IMR-90 (cell line): ENCODE measurements at regions not wholly inside any gene's neighbourhood (a gene's known extent, or its start where the extent isn't known, plus 50 kb on each side); places are given as distances from the start of the nearest gene placed in this dataset.

ENCODE experiments used
- ATAC-seq: fragments of 200-7000 bp; cut with Tn5 transposase; 2 replicates; pipeline ENCODE4 v1.9.1; 2020; ENCODE audit warnings: low read depth, mild to moderate bottlenecking, moderate library complexity
- BruUV-seq: library from RNA; stranded (reverse); fragments of 400-500 nt; replicated peaks from 2 replicates; lab custom pipeline; 2021; lab: Mats Ljungman, UMichigan
- CTCF ChIA-PET: fragments of 300-600 bp; formaldehyde crosslinking; extraction: SDS; loops from one replicate; lab custom pipeline; 2021; ENCODE audit warnings: antibody characterized with exemption; lab: Yijun Ruan, JAX
- POLR2A ChIA-PET: fragments of 300-600 bp; sonication (Branson Sonifier 250); formaldehyde crosslinking; loops from one replicate; lab custom pipeline; 2022; ENCODE audit warnings: antibody characterized with exemption; ENCODE audit not compliant: unreplicated experiment; lab: Charles Lee
- DNase-seq: peaks from one replicate; pipeline ENCODE4 v3.0.0; 2013
- H2AFZ ChIP-seq: replicated peaks from 2 replicates; pipeline ENCODE3; 2013; ENCODE audit warnings: low read length, mild to moderate bottlenecking; ENCODE audit not compliant: poor library complexity
- H2AK5ac ChIP-seq: 2 replicates; pipeline ENCODE4 v1.6.1; 2013; ENCODE audit warnings: low read depth, low read length, inconsistent platforms
- H2AK9ac ChIP-seq: replicated peaks from 2 replicates; pipeline ENCODE3; 2013; ENCODE audit warnings: mild to moderate bottlenecking, low read depth, low read length, moderate library complexity; ENCODE audit not compliant: poor library complexity
- H2BK120ac ChIP-seq: 2 replicates; pipeline ENCODE4 v1.6.1; 2013; ENCODE audit warnings: low read depth, low read length, inconsistent platforms
- H2BK15ac ChIP-seq: 3 replicates; pipeline ENCODE4 v1.6.1; 2013; ENCODE audit warnings: low read depth, low read length, inconsistent platforms
- H2BK20ac ChIP-seq: 2 replicates; pipeline ENCODE4 v1.6.1; 2013; ENCODE audit warnings: low read depth, mild to moderate bottlenecking, inconsistent platforms, low read length, moderate library complexity
- H2BK5ac ChIP-seq: 2 replicates; pipeline ENCODE4 v1.6.1; 2013; ENCODE audit warnings: mild to moderate bottlenecking, low read depth, low read length, inconsistent platforms; ENCODE audit not compliant: poor library complexity, severe bottlenecking
- H3K14ac ChIP-seq: replicated peaks from 2 replicates; pipeline ENCODE4 v1.6.1; 2013; ENCODE audit warnings: low read depth, low read length, inconsistent platforms
- H3K18ac ChIP-seq: 2 replicates; pipeline ENCODE4 v1.6.1; 2013; ENCODE audit warnings: low read depth, low read length, control low read depth
- H3K23ac ChIP-seq: 2 replicates; pipeline ENCODE4 v1.6.1; 2013; ENCODE audit warnings: low read depth, low read length, inconsistent platforms
- H3K27ac ChIP-seq: 2 replicates; pipeline ENCODE4 v1.5.1; 2013; ENCODE audit warnings: mild to moderate bottlenecking, control low read depth, low read length; ENCODE audit not compliant: insufficient read depth
- H3K27me3 ChIP-seq: 2 replicates; pipeline ENCODE4 v1.6.1; 2013; ENCODE audit warnings: low read length; ENCODE audit not compliant: control insufficient read depth, insufficient read depth
- H3K36me3 ChIP-seq: 2 replicates; pipeline ENCODE4 v1.6.1; 2013; ENCODE audit warnings: low read length, mixed read lengths; ENCODE audit not compliant: control insufficient read depth, insufficient read depth
- H3K4ac ChIP-seq: 2 replicates; pipeline ENCODE4 v1.6.1; 2013; ENCODE audit warnings: low read depth, low read length, inconsistent platforms
- H3K4me1 ChIP-seq: 2 replicates; pipeline ENCODE4 v1.6.1; 2013; ENCODE audit warnings: low read length, mixed read lengths; ENCODE audit not compliant: control insufficient read depth, insufficient read depth
- H3K4me2 ChIP-seq: 2 replicates; pipeline ENCODE4 v1.6.1; 2013; ENCODE audit warnings: low read depth, mild to moderate bottlenecking, control low read depth, low read length, moderate library complexity
- H3K4me3 ChIP-seq: 2 replicates; pipeline ENCODE4 v1.5.1; 2013; ENCODE audit warnings: low read depth, mild to moderate bottlenecking, control low read depth, low read length, moderate library complexity; ENCODE audit not compliant: insufficient read depth
- H3K56ac ChIP-seq: 2 replicates; pipeline ENCODE4 v1.6.1; 2013; ENCODE audit warnings: low read length, inconsistent platforms; ENCODE audit not compliant: insufficient read depth; ENCODE audit errors: extremely low read depth
- H3K79me1 ChIP-seq, 2 experiments: 2 replicates each; pipeline ENCODE4 v1.6.1; 2013; ENCODE audit warnings: low read length in 2 of 2, inconsistent platforms in 1 of 2, low read depth in 1 of 2
- H3K9ac ChIP-seq: 2 replicates; pipeline ENCODE4 v1.6.1; 2013; ENCODE audit warnings: low read depth, low read length, control low read depth
- H3K9me1 ChIP-seq: 2 replicates; pipeline ENCODE4 v1.6.1; 2013; ENCODE audit warnings: low read length, inconsistent platforms; ENCODE audit not compliant: insufficient read depth
- H3K9me3 ChIP-seq: 2 replicates; pipeline ENCODE4 v1.6.1; 2013; ENCODE audit warnings: low read length; ENCODE audit not compliant: control insufficient read depth, insufficient read depth
- H4K20me1 ChIP-seq: 2 replicates; pipeline ENCODE4 v1.6.1; 2013; ENCODE audit warnings: low read length, inconsistent platforms; ENCODE audit not compliant: insufficient read depth
- H4K5ac ChIP-seq: 2 replicates; pipeline ENCODE4 v1.6.1; 2013; ENCODE audit warnings: mild to moderate bottlenecking, low read depth, low read length, control low read depth
- H4K8ac ChIP-seq, 2 experiments: 2 replicates each; pipeline ENCODE4 v1.6.1; 2013; ENCODE audit warnings: low read depth in 2 of 2, low read length in 2 of 2, control low read depth in 1 of 2, inconsistent platforms in 1 of 2
- H4K91ac ChIP-seq: 2 replicates; pipeline ENCODE4 v1.6.1; 2013; ENCODE audit warnings: low read depth, low read length, inconsistent platforms; ENCODE audit not compliant: insufficient read depth
- CEBPB ChIP-seq: IDR thresholded peaks from 2 replicates; pipeline ENCODE4 v1.6.1; 2012; ENCODE audit warnings: low read depth, low read length, improper control_type of control experiment
- RCOR1 ChIP-seq: IDR thresholded peaks from 2 replicates; pipeline ENCODE4 v1.6.1; 2012; ENCODE audit warnings: mild to moderate bottlenecking, low read length, improper control_type of control experiment; ENCODE audit not compliant: insufficient replicate concordance
- USF2 ChIP-seq: fragments of 150-350 bp; IDR thresholded peaks from 2 replicates; pipeline ENCODE4 v1.6.1; 2017; ENCODE audit warnings: mild to moderate bottlenecking, antibody characterized with exemption, low read length, low read depth
- WGBS, 2 experiments: methylation state at CpG; one replicate each; pipeline versions ENCODE4 v1.1.5 to v1.1.7; 2013; ENCODE audit warnings: missing lambda C conversion rate in 2 of 2; ENCODE audit not compliant: insufficient read length in 1 of 2; ENCODE audit errors: extremely low coverage in 2 of 2; 5-methylcytosine and 5-hydroxymethylcytosine counted together
- dilution Hi-C: fragments of 300-500 bp; cut with HindIII; formaldehyde crosslinking; loops from one replicate; pipeline ENCODE4 v1.14.3; 2018; ENCODE audit warnings: low sequenced_read_pairs; ENCODE audit not compliant: unreplicated experiment
- in situ Hi-C: fragments of 300-500 bp; cut with MboI; formaldehyde crosslinking; loops from 3 replicates; pipeline ENCODE4 v1.14.3; 2019; ENCODE audit warnings: low sequenced_read_pairs, inconsistent platforms, mixed read lengths
- intact Hi-C: fragments of 100-400 bp; cut with micrococcal nuclease; formaldehyde crosslinking; loops from 2 replicates; pipeline ENCODE4 v1.10.0; 2022

GRCh38 chr22:27687984-27688545 is 113.5 kb downstream of the MN1 start:
- no peak overlapping the region for H3K9ac ChIP-seq
- peaks cover 5% of the 10 kb centered on the region for H3K9me3 ChIP-seq
- H3K27me3 ChIP-seq = peaks cover 2% of the 10 kb centered on the region
- H4K8ac ChIP-seq = no peak overlapping the region
- no peak overlapping the region for H2BK20ac ChIP-seq
- CTCF ChIA-PET = no interaction called here
- H2BK5ac ChIP-seq = no peak overlapping the region
- ATAC-seq = no peak
- intact Hi-C loops = no loop called here
- H2BK120ac ChIP-seq = no peak overlapping the region
- no TSS peak for BruUV-seq
- no peak overlapping the region for H3K4me2 ChIP-seq
- no peak overlapping the region for H4K91ac ChIP-seq
- 0 out of 2 replicates have a peak, but pooled peaks cover 3% of the 10 kb centered on the region for H3K9me1 ChIP-seq
- in situ Hi-C loops = no loop called here
- H3K4ac ChIP-seq = no peak overlapping the region
- H3K4me1 ChIP-seq = peaks cover 2% of the 10 kb centered on the region; the same call in 1 of the 2 replicates
- H3K18ac ChIP-seq = no peak overlapping the region
- no peak overlapping the region for H2AK5ac ChIP-seq
- dilution Hi-C loops = no loop called here
- DNase-seq = no peak
- H2BK15ac ChIP-seq = no peak overlapping the region
- H2AFZ ChIP-seq = no peak overlapping the region
- H4K5ac ChIP-seq = no peak overlapping the region
- no peak overlapping the region for H3K4me3 ChIP-seq
- no peak overlapping the region for H3K14ac ChIP-seq
- TF ChIP-seq RCOR1 (no peak), CEBPB (peak; percentile 48; the same call in 1 of the 2 replicates), USF2 (peak; percentile 34)
- no peaks in the 10 kb centered on the region for H3K36me3 ChIP-seq
- H4K20me1 ChIP-seq = no peaks in the 10 kb centered on the region
- H3K27ac ChIP-seq = no peak overlapping the region
- H3K56ac ChIP-seq = no peak overlapping the region
- no peaks in the 10 kb centered on the region for H3K79me1 ChIP-seq
- WGBS, 2 experiments = no CpG with 5 or more reads among the region's 3 CpGs
- H3K23ac ChIP-seq = no peak overlapping the region
- POLR2A ChIA-PET = no interaction called here
- no peak overlapping the region for H2AK9ac ChIP-seq
